ENCODE measurements at regions not wholly inside any gene's neighbourhood (a gene's known extent, or its start where the extent isn't known, plus 50 kb on each side); places are given as distances from the start of the nearest gene placed in this dataset.

GRCh38 chr5:165026971-165027370, 1521.6 kb downstream of the MAT2B start:
- Histone ChIP-seq H3K4me3 (ENCODE audit: severe bottlenecking) (no peak overlapping the region), H3K27me3 (ENCODE audit: insufficient read depth, poor library complexity, severe bottlenecking) (no peaks in the 10 kb centered on the region), H3K36me3 (ENCODE audit: low read depth) (no peaks in the 10 kb centered on the region), H3K27ac (ENCODE audit: poor library complexity, severe bottlenecking) (no peak overlapping the region), H3K9me3 (ENCODE audit: severe bottlenecking) (no peaks in the 10 kb centered on the region), H3K4me1 (ENCODE audit: insufficient read depth, poor library complexity, severe bottlenecking) (no peaks in the 10 kb centered on the region)
- DNase-seq (ENCODE audit: low spot score) = no peak
- TF ChIP-seq CTCF (IDR thresholded peaks at IDR 0.05; ENCODE audit: poor library complexity, severe bottlenecking) = no peak
- no peak for ATAC-seq (ENCODE audit: low read depth)

GRCh38 chr5:165028356-165028755, 1522.9 kb downstream of the MAT2B start:
- TF ChIP-seq CTCF (IDR thresholded peaks at IDR 0.05; ENCODE audit: poor library complexity, severe bottlenecking) = no peak
- DNase-seq (ENCODE audit: low spot score) (no peak), ATAC-seq (ENCODE audit: low read depth) (no peak)
- Histone ChIP-seq H3K9me3 (ENCODE audit: severe bottlenecking) (no peaks in the 10 kb centered on the region), H3K4me3 (ENCODE audit: severe bottlenecking) (no peak overlapping the region), H3K27ac (ENCODE audit: poor library complexity, severe bottlenecking) (no peak overlapping the region), H3K4me1 (ENCODE audit: insufficient read depth, poor library complexity, severe bottlenecking) (no peaks in the 10 kb centered on the region), H3K27me3 (ENCODE audit: insufficient read depth, poor library complexity, severe bottlenecking) (no peaks in the 10 kb centered on the region), H3K36me3 (ENCODE audit: low read depth) (no peaks in the 10 kb centered on the region)

GRCh38 chr5:165029099-165029870, 1523.9 kb downstream of the MAT2B start:
- no peak for DNase-seq (ENCODE audit: low spot score)
- Histone ChIP-seq H3K9me3 (ENCODE audit: severe bottlenecking) (no peaks in the 10 kb centered on the region), H3K4me3 (ENCODE audit: severe bottlenecking) (no peak overlapping the region), H3K4me1 (ENCODE audit: insufficient read depth, poor library complexity, severe bottlenecking) (no peaks in the 10 kb centered on the region), H3K36me3 (ENCODE audit: low read depth) (no peaks in the 10 kb centered on the region), H3K27ac (ENCODE audit: poor library complexity, severe bottlenecking) (no peak overlapping the region), H3K27me3 (ENCODE audit: insufficient read depth, poor library complexity, severe bottlenecking) (no peaks in the 10 kb centered on the region)
- ATAC-seq (ENCODE audit: low read depth) = peak; percentile 42; the same call in 2 of the 3 replicates
- TF ChIP-seq CTCF (IDR thresholded peaks at IDR 0.05; ENCODE audit: poor library complexity, severe bottlenecking) = peak; percentile 42

- DNase-seq (ENCODE audit: low spot score) (no peak), ATAC-seq (ENCODE audit: low read depth) (no peak)
- no peaks in the 10 kb centered on the region for H3K27me3 ChIP-seq (ENCODE audit: insufficient read depth, poor library complexity, severe bottlenecking)
- no peak for TF ChIP-seq CTCF (IDR thresholded peaks at IDR 0.05; ENCODE audit: poor library complexity, severe bottlenecking)
- no peaks in the 10 kb centered on the region for H3K4me1 ChIP-seq (ENCODE audit: insufficient read depth, poor library complexity, severe bottlenecking)
- H3K9me3 ChIP-seq (ENCODE audit: severe bottlenecking) = no peaks in the 10 kb centered on the region
- H3K36me3 ChIP-seq (ENCODE audit: low read depth) = no peaks in the 10 kb centered on the region
- no peak overlapping the region for H3K27ac ChIP-seq (ENCODE audit: poor library complexity, severe bottlenecking)
- no peak overlapping the region for H3K4me3 ChIP-seq (ENCODE audit: severe bottlenecking)
Measured at GRCh38 chr5:165030971-165031370, 1525.6 kb downstream of the MAT2B start.

- no peak overlapping the region for H3K4me3 ChIP-seq (ENCODE audit: severe bottlenecking)
- no peak overlapping the region for H3K27ac ChIP-seq (ENCODE audit: poor library complexity, severe bottlenecking)
- no peaks in the 10 kb centered on the region for H3K9me3 ChIP-seq (ENCODE audit: severe bottlenecking)
- H3K27me3 ChIP-seq (ENCODE audit: insufficient read depth, poor library complexity, severe bottlenecking) = no peaks in the 10 kb centered on the region
- no peaks in the 10 kb centered on the region for H3K36me3 ChIP-seq (ENCODE audit: low read depth)
- DNase-seq (ENCODE audit: low spot score) (no peak), ATAC-seq (ENCODE audit: low read depth) (no peak)
- no peak for TF ChIP-seq CTCF (IDR thresholded peaks at IDR 0.05; ENCODE audit: poor library complexity, severe bottlenecking)
- no peaks in the 10 kb centered on the region for H3K4me1 ChIP-seq (ENCODE audit: insufficient read depth, poor library complexity, severe bottlenecking)
Measured at GRCh38 chr5:165031371-165031770, 1526.0 kb downstream of the MAT2B start.
